ENCODE measurements at regions not wholly inside any gene's neighbourhood (a gene's known extent, or its start where the extent isn't known, plus 50 kb on each side); places are given as distances from the start of the nearest gene placed in this dataset.

- Histone ChIP-seq H3K36me3 (ENCODE audit: low read depth, low read length) (no peaks in the 10 kb centered on the region), H3K27me3 (ENCODE audit: low read length) (no peaks in the 10 kb centered on the region), H3K27ac (ENCODE audit: low read length) (no peak overlapping the region), H3K4me2 (ENCODE audit: low read length) (no peak overlapping the region), H3K9me2 (replicated peaks; ENCODE audit: low read length) (no peaks in the 10 kb centered on the region), H2AFZ (ENCODE audit: low read length) (no peak overlapping the region), H3F3A (ENCODE audit: low read length, unreplicated experiment) (no peaks in the 10 kb centered on the region), H3K79me2 (ENCODE audit: low read length) (no peaks in the 10 kb centered on the region), H4K20me1 (ENCODE audit: low read length) (no peaks in the 10 kb centered on the region), H3K4me3 (ENCODE audit: low read length) (no peak overlapping the region), H3K9ac (ENCODE audit: low read length) (no peak overlapping the region), H3K4me1 (ENCODE audit: insufficient read depth, low read length) (no peaks in the 10 kb centered on the region), H3K9me3 (ENCODE audit: low read length) (no peaks in the 10 kb centered on the region)
- ChIA-PET CTCF (no interaction called here), POLR2A (ENCODE audit: unreplicated experiment) (no interaction called here)
- no peak for ATAC-seq
- no TSS peak for BruUV-seq (replicated peaks)
- intact Hi-C loops (cut with micrococcal nuclease): no loop called here
- TF ChIP-seq CTCF (conservative IDR thresholded peaks at IDR 0.05; ENCODE audit: low read depth, low read length): no peak
- no peak for TF ChIP-seq EZH2phosphoT487 (IDR thresholded peaks at IDR 0.05; ENCODE audit: borderline replicate concordance, low read length)
- TF ChIP-seq EZH2 (IDR thresholded peaks at IDR 0.05; ENCODE audit: low read length, unreplicated experiment): no peak
- DNase-seq: no peak
Measured at GRCh38 chr2:34126279-34126678, 527.2 kb upstream of the FAM98A start.

GRCh38 chr2:34123996-34124785 lies 525.1 kb upstream of the FAM98A start:
- H3K9ac ChIP-seq (ENCODE audit: low read length): no peak overlapping the region
- ChIA-PET POLR2A (ENCODE audit: unreplicated experiment) (no interaction called here), CTCF (no interaction called here)
- H3K27ac ChIP-seq (ENCODE audit: low read length): no peak overlapping the region
- no TSS peak for BruUV-seq (replicated peaks)
- no peaks in the 10 kb centered on the region for H3K9me3 ChIP-seq (ENCODE audit: low read length)
- no peaks in the 10 kb centered on the region for H3F3A ChIP-seq (ENCODE audit: low read length, unreplicated experiment)
- H3K4me1 ChIP-seq (ENCODE audit: insufficient read depth, low read length): no peaks in the 10 kb centered on the region
- H3K79me2 ChIP-seq (ENCODE audit: low read length): no peaks in the 10 kb centered on the region
- ATAC-seq (no peak), DNase-seq (no peak)
- H3K27me3 ChIP-seq (ENCODE audit: low read length): no peaks in the 10 kb centered on the region
- H3K36me3 ChIP-seq (ENCODE audit: low read depth, low read length): no peaks in the 10 kb centered on the region
- H3K4me2 ChIP-seq (ENCODE audit: low read length): no peak overlapping the region
- H2AFZ ChIP-seq (ENCODE audit: low read length): no peak overlapping the region
- TF ChIP-seq EZH2 (IDR thresholded peaks at IDR 0.05; ENCODE audit: low read length, unreplicated experiment): no peak
- no peak for TF ChIP-seq CTCF (conservative IDR thresholded peaks at IDR 0.05; ENCODE audit: low read depth, low read length)
- TF ChIP-seq EZH2phosphoT487 (IDR thresholded peaks at IDR 0.05; ENCODE audit: borderline replicate concordance, low read length): no peak
- H4K20me1 ChIP-seq (ENCODE audit: low read length): no peaks in the 10 kb centered on the region
- intact Hi-C loops (cut with micrococcal nuclease): no loop called here
- no peaks in the 10 kb centered on the region for H3K9me2 ChIP-seq (replicated peaks; ENCODE audit: low read length)
- no peak overlapping the region for H3K4me3 ChIP-seq (ENCODE audit: low read length)

- Histone ChIP-seq H3K9me3 (ENCODE audit: low read length) (no peaks in the 10 kb centered on the region), H3K36me3 (ENCODE audit: low read depth, low read length) (no peaks in the 10 kb centered on the region), H3K27me3 (ENCODE audit: low read length) (no peaks in the 10 kb centered on the region), H3K4me1 (ENCODE audit: insufficient read depth, low read length) (no peaks in the 10 kb centered on the region), H2AFZ (ENCODE audit: low read length) (no peak overlapping the region), H3K9me2 (replicated peaks; ENCODE audit: low read length) (no peaks in the 10 kb centered on the region), H3F3A (ENCODE audit: low read length, unreplicated experiment) (no peaks in the 10 kb centered on the region), H3K79me2 (ENCODE audit: low read length) (no peaks in the 10 kb centered on the region), H3K27ac (ENCODE audit: low read length) (no peak overlapping the region), H4K20me1 (ENCODE audit: low read length) (no peaks in the 10 kb centered on the region), H3K4me3 (ENCODE audit: low read length) (no peak overlapping the region), H3K9ac (ENCODE audit: low read length) (no peak overlapping the region), H3K4me2 (ENCODE audit: low read length) (no peak overlapping the region)
- DNase-seq (no peak), ATAC-seq (no peak)
- CTCF ChIA-PET: no interaction called here
- POLR2A ChIA-PET (ENCODE audit: unreplicated experiment): no interaction called here
- BruUV-seq (replicated peaks): no TSS peak
- TF ChIP-seq CTCF (conservative IDR thresholded peaks at IDR 0.05; ENCODE audit: low read depth, low read length) (no peak), EZH2 (IDR thresholded peaks at IDR 0.05; ENCODE audit: low read length, unreplicated experiment) (no peak), EZH2phosphoT487 (IDR thresholded peaks at IDR 0.05; ENCODE audit: borderline replicate concordance, low read length) (no peak)
- intact Hi-C loops (cut with micrococcal nuclease): no loop called here
Measured at GRCh38 chr2:34121076-34121475, 522.0 kb upstream of the FAM98A start.
